Prostate gland (tissue), 2 donors: ENCODE measurements at regions not wholly inside any gene's neighbourhood (a gene's known extent, or its start where the extent isn't known, plus 50 kb on each side); places are given as distances from the start of the nearest gene placed in this dataset.

ENCODE experiments used
- DNase-seq: peaks from one replicate; pipeline ENCODE4 v3.0.0-alpha.2; 2019; ENCODE audit warnings: low spot score
- H3K27ac ChIP-seq, 2 donors: fragments of 200-600 bp; sonication (generic); 2 replicates each; pipeline ENCODE4 v1.5.1; 2017 to 2019
- H3K27me3 ChIP-seq: fragments of 200-600 bp; sonication (generic); replicated peaks from 2 replicates; pipeline ENCODE4 v1.5.1; 2019; ENCODE audit not compliant: insufficient read depth
- H3K36me3 ChIP-seq, 2 donors: fragments of 200-600 bp; sonication (generic); 1 replicate in 1 of 2; 2 replicates in 1 of 2; pipeline versions ENCODE4 v1.5.1 to v1.8.1; 2017 to 2019
- H3K4me1 ChIP-seq: fragments of 200-600 bp; sonication (generic); replicated peaks from 2 replicates; pipeline ENCODE4 v1.5.1; 2019
- H3K4me3 ChIP-seq, 2 donors: fragments of 200-600 bp; sonication (generic); 2 replicates each; pipeline ENCODE4 v1.5.1; 2017 to 2019
- H3K9me3 ChIP-seq: fragments of 200-600 bp; sonication (generic); 2 replicates; pipeline ENCODE4 v1.5.1; 2017
- CTCF ChIP-seq, 4 experiments: fragments of 200-600 bp in 2 of 4; fragments of 450-650 bp in 2 of 4; sonication (generic) in 2 of 4; IDR thresholded peaks; 1 replicate in 3 of 4; 2 replicates in 1 of 4; pipeline ENCODE4 v1.5.1; 2016 to 2019; ENCODE audit warnings: antibody characterized with exemption in 4 of 4, mild to moderate bottlenecking in 2 of 4, moderate library complexity in 2 of 4
- POLR2A ChIP-seq: fragments of 450-650 bp; IDR thresholded peaks from one replicate; pipeline ENCODE4 v1.6.1; 2016; ENCODE audit warnings: antibody characterized with exemption, mild to moderate bottlenecking
- POLR2AphosphoS5 ChIP-seq: sonication (generic); formaldehyde crosslinking; IDR thresholded peaks from one replicate; pipeline ENCODE4 v1.6.1; 2017; ENCODE audit warnings: antibody characterized with exemption
- WGBS: methylation state at CpG from one replicate; pipeline ENCODE4 v1.1.5; 2018; 5-methylcytosine and 5-hydroxymethylcytosine counted together
- intact Hi-C: fragments of 100-400 bp; cut with DNase I; formaldehyde crosslinking; loops from one replicate; pipeline ENCODE4 v1.14.2; 2022

GRCh38 chr2:81648370-81648769, 1343.8 kb upstream of the LRRTM1 start:
- no peak for DNase-seq
- Histone ChIP-seq H3K27me3 (no peaks in the 10 kb centered on the region), H3K4me3 (no peak overlapping the region), H3K27ac (no peak overlapping the region), H3K9me3 (no peaks in the 10 kb centered on the region), H3K4me1 (no peaks in the 10 kb centered on the region), H3K36me3 (no peaks in the 10 kb centered on the region)
- TF ChIP-seq POLR2A (no peak), CTCF (IDR thresholded peaks at IDR 0.05) (no peak), POLR2AphosphoS5 (no peak)
- 67% methylated on average over 5 of the region's 5 CpGs for WGBS
- intact Hi-C loops = no loop called here

DNA sequence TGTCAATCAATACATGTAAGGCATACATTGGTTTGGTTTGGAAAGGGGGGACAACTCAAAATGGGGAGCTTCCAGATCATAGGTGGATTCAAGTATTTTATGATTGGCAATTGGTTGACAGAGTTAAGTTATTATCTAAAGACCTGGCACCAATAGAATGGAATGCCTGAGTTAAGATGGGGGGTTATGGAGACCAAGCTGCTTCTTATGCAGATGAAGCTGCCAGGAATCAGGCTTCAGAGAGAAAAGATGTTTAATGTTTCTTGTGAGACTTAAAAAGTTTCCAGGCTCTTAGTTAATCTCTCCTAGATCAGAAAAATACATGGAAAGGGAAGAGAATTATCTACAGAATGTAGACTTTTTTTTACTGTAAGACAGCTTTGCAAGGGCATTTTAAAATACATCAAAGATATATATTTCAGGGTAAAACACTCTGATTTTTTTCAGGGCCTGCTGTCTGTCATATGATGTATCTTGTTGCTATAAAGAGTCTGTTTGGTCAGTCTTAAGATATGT, 1343.2 kb upstream of the LRRTM1 start:
- Histone ChIP-seq H3K27me3 (no peaks in the 10 kb centered on the region), H3K4me1 (no peaks in the 10 kb centered on the region), H3K36me3 (no peaks in the 10 kb centered on the region), H3K4me3 (no peak overlapping the region), H3K9me3 (no peaks in the 10 kb centered on the region), H3K27ac (no peak overlapping the region)
- no peak for DNase-seq
- TF ChIP-seq POLR2A (no peak), POLR2AphosphoS5 (no peak), CTCF (IDR thresholded peaks at IDR 0.05) (no peak)
- intact Hi-C loops = no loop called here

DNA sequence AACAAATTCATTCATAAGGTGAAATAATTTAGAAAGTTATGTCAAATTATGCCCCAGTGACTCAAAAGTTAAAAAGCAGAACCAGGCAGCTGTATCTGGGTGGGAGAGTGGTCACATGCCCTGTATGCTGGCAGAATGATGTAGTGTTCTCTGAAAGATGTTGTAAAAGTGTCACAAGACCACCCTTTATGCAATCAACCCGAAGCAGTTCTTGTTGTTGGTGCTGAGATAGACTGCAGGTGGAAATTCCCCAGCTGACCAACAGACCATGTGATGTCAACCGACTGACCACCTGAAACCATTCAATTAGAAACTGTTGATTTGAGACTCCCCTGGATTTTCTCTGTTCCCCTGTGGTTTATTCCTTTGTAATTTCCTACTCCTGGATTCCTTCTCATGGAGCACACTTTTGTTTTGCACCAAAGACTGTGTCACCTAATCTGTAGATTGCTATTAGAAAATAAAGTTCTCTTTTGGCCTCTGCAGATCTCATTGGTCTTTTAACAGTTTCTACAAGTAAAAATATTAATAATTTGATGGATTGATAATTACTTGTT, 1341.3 kb upstream of the LRRTM1 start:
- Histone ChIP-seq H3K9me3 (no peaks in the 10 kb centered on the region), H3K4me1 (no peaks in the 10 kb centered on the region), H3K4me3 (no peak overlapping the region), H3K27ac (no peak overlapping the region), H3K27me3 (no peaks in the 10 kb centered on the region), H3K36me3 (no peaks in the 10 kb centered on the region)
- DNase-seq = no peak
- WGBS = 26% methylated on average over 2 of the region's 2 CpGs
- no peak for TF ChIP-seq CTCF (IDR thresholded peaks at IDR 0.05)
- no peak for TF ChIP-seq POLR2AphosphoS5
- TF ChIP-seq POLR2A = no peak
- intact Hi-C loops = no loop called here

DNA sequence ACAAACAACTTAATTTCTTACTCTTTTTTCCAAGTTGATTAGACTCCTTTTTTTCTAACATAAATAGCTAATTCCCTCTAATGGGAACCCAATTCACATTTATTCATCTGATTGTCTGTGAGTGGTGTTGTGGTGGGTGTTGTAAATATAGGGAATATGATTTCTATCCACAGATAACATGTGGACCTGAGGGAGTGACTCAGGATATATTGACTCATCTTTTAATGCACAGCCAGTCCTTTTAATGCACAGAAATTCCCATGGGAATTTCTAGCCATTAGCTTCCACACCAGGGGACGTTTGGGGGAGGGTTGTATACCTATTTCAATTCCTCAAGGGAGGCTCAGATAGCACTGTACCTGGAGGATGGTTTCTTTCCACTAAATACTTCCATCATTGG, 1339.6 kb upstream of the LRRTM1 start:
- Histone ChIP-seq H3K4me3 (no peak overlapping the region), H3K27me3 (no peaks in the 10 kb centered on the region), H3K36me3 (no peaks in the 10 kb centered on the region), H3K4me1 (no peaks in the 10 kb centered on the region), H3K9me3 (no peaks in the 10 kb centered on the region), H3K27ac (no peak overlapping the region)
- no peak for TF ChIP-seq POLR2AphosphoS5
- no peak for TF ChIP-seq POLR2A
- no peak for TF ChIP-seq CTCF (IDR thresholded peaks at IDR 0.05)
- WGBS = 28% methylated on average over 1 of the region's 1 CpG
- DNase-seq = no peak
- intact Hi-C loops = no loop called here

DNA sequence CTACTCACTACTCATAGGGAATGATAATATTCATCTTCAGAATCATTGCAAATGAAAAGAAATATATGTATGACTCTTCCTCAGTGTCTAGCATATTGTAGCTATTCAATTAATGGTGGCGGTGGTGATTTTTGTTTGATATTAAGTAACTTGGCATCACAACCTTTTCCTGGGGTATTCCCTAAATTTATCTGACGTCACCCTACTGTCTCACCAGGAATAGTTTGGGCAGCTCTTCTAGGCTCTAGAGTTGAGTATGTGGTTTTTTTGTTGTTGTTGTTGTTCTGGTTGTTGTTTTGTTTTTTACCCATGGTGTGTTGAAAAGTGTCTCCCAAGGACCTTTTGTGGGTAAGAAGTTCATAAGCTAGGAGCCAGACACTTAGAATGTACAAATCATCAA, 1320.3 kb upstream of the LRRTM1 start:
- no peak overlapping the region for H3K4me3 ChIP-seq
- no peaks in the 10 kb centered on the region for H3K27me3 ChIP-seq
- no peak for DNase-seq
- H3K9me3 ChIP-seq = no peaks in the 10 kb centered on the region
- WGBS = 94% methylated on average over 2 of the region's 2 CpGs
- H3K36me3 ChIP-seq = no peaks in the 10 kb centered on the region
- TF ChIP-seq CTCF (IDR thresholded peaks at IDR 0.05) (no peak), POLR2AphosphoS5 (no peak)
- H3K27ac ChIP-seq = no peak overlapping the region
- intact Hi-C loops = no loop called here
- no peaks in the 10 kb centered on the region for H3K4me1 ChIP-seq
